GM19035 (cell line): ENCODE measurements at regions not wholly inside any gene's neighbourhood (a gene's known extent, or its start where the extent isn't known, plus 50 kb on each side); places are given as distances from the start of the nearest gene placed in this dataset.
"Not testable (repeated sequence)": the region's sequence is repeated elsewhere in the genome, so short reads cannot be mapped to it uniquely, and the experiment has no call there.

Source experiments
- ATAC-seq: cut with Tn5 transposase; IDR thresholded peaks from one replicate; pipeline ENCODE4 v1.9.1; 2021; ENCODE audit not compliant: unreplicated experiment

GRCh38 chr13:111064661-111065060 is 50.4 kb upstream of the ARHGEF7 start:
- no peak for ATAC-seq

- ATAC-seq: no peak
These were observed 52.1 kb upstream of the ARHGEF7 start for GRCh38 chr13:111062966-111063365.

DNA sequence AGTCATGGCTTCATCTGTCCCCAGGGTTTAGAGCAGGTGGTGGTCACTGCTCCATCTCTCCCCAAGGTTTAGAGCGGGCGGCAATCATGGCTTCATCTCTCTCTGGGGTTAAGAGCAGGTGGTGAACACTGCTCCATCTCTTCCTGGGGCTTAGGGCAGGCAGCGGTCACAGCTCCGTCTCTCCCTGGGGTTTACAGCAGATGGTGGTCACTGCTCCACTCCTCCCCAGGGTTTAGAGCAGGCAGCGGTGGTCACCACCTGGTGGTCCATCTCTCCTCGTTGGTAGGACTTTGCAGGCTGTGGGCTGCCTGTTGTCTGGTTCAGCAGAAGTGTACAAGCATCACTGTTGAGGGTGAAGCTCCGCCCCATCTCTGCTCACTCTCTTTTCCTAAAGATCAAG is 52.8 kb upstream of the ARHGEF7 start:
- ATAC-seq: no peak

- ATAC-seq: no peak
These were observed 53.6 kb upstream of the ARHGEF7 start for GRCh38 chr13:111061358-111062045.

DNA sequence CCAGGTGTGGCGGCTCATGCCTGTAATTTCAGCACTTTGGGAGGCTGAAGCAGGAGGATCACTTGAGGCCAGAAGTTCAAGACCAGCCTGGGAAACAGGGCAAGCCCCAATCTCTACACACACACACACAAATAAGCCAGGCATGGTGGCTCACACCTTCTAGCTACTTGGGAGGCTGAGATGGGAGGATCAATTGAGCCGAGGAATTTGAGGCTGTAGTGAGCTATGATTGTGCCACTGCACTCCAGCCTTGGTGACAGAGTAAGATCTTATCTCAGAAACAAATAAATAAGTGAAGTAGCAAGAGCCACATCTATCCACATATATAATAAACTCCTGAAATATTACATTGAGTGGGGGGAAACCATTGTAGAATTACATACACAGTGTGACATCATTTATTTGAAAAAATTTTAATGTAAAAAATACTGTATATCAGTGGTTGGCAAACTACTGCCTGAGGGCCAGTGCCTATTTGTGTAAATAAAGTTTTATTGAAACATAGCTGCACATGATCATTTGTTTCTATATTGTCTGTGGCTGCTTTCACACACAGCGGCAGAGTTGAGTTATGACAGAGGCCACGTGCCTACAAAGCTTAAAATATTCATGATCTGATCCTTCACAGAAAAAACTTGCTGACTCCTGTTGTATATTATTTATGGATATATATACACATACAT is 54.7 kb upstream of the ARHGEF7 start:
- ATAC-seq: no peak

GRCh38 chr13:111058796-111059506 is 56.2 kb upstream of the ARHGEF7 start:
- ATAC-seq: no peak

DNA sequence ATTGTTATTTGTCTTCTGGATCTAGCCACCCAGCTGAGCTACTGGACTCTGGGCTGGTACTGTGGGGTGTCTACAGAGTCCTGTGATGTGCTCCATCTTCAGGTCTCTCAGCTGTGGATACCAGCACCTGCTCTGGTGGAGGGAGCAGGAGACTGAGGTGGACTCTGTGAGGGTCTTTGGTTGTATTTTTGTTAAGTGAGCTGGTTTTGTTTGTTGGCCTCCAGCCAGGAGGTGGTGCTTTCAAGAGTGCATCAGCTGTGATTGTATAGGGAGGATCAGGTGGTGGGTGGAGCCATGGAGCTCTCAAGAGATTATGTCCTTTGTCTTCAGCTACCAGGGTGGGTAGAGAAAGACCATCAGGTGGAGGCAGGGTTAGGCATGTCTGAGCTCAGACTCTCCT is 56.8 kb upstream of the ARHGEF7 start:
- ATAC-seq: not testable (repeated sequence)

DNA sequence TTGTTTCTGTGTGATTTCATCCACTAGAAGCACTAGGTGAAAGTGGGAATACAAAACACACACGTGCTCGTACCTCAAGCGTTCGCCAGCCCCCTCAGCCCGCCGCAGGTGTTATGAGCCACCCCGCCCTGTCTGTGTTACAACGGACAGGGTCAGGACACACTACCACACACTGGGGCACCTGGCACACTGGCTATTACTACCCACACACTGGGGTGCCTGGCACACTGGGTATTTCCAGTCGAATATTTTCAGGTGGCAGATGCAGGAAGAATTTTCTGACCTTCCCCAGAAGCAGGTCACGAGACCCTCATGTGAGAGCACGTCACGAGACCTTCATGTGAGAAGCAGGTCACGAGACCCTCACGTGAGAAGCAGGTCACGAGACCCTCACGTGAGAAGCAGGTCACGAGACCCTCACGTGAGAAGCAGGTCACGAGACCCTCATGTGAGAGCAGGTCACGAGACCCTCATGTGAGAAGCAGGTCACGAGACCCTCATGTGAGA is 63.3 kb upstream of the ARHGEF7 start:
- ATAC-seq: not testable (repeated sequence)

DNA sequence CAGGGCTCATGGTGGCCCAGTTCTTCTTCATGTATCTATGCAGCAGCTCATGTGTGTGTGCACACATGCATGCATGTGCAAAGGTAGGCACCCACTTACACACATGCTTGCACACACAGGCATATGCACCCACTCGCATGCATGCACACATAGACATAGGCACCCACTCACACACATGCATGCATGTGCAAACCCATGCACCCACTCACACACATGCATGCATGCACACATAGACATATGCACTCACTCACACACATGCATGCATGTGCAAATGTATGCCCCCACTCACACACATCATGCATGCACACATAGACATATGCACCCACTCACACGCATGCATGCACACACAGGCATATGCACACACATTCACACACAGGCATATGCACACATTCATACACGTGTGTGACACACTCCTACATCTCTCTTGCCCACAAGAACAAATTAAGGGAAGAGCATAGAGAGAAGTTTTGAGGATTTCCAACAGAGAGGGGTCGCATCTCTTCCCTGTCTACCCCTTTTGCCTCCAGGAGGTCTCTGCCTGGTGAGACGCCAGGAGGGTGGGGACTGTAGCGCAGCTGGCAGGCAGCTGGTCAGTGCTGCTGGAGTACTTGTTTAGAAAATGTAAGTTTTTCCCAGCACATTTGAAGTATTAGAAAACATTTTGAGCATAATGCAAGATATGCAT is 63.9 kb upstream of the ARHGEF7 start:
- ATAC-seq: no peak

GRCh38 chr13:111050539-111050879 is 64.6 kb upstream of the ARHGEF7 start:
- no peak for ATAC-seq

GRCh38 chr13:111049791-111050538 is 65.1 kb upstream of the ARHGEF7 start:
- no peak for ATAC-seq

- no peak for ATAC-seq
These were observed 66.7 kb upstream of the ARHGEF7 start for GRCh38 chr13:111048387-111048786.

DNA sequence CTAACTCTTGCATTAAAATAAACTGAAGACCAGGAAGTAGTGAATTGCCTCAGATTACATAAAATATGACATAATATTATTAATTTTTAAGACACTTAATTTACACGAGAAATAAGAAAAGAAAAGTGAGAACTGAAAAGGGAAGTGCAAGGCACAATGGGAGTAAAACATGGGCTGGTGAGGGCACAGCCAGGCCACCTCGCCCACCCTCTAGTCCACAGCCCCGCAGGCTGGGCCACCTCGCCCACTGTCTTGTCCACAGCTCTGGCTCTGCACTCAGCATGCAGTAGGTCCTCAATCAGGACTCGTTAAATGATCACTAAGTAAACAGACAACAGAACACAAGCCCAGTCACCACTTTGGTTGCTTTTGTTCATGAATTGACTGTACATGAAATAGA is 67.8 kb upstream of the ARHGEF7 start:
- ATAC-seq: no peak

- peak; percentile 73 for ATAC-seq
These were observed 68.4 kb upstream of the ARHGEF7 start for GRCh38 chr13:111046590-111047141.

DNA sequence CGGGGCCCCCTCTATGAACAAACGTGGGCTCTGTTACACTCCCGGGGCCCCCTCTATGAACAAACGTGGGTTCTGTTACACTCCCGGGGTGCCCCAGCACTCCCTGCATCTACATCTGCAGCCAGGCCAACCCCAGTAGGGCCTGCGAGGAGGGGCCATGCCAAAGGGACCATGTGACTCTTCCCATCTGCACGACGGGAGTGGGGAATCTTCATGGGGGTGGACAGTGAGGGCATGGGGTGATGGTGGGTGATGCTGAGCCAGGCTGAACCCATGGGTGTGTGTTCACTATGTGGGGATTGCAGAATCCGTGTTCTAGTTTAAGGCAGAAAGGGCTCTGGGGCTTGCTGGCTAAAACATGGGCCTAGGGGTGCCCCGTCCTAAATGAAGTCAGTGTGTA is 69.9 kb upstream of the ARHGEF7 start:
- ATAC-seq: no peak

DNA sequence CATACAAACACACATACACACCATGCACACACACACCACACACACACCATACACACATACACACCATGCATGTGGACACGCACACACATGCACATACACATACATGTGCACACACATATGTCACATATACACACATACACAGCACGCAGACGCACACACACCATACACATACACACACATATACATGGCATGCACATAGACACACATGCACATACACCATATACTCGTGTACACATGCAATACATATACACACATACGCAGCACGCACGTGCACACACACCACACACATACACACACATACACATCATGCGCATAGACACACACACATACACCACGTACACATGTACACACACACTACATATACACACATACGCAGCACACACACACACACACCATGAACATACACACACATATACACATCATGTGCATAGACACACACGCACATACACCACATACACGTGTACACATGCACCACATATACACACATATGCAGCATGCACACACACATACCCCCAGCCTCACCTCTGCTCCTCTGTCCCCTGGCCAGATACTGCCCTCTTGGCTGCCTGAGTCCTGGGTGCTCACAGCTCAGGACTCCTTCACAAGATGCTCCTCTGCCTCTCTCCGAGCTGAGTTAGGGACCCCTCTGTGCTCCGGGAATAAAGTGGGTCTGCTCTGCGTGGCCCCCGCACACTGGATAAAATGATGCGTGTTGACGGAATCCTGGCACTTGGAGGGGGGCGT is 70.9 kb upstream of the ARHGEF7 start:
- no peak for ATAC-seq

GRCh38 chr13:111043575-111043982 is 71.5 kb upstream of the ARHGEF7 start:
- ATAC-seq: no peak

GRCh38 chr13:111042661-111043226 is 72.4 kb upstream of the ARHGEF7 start:
- ATAC-seq: no peak

DNA sequence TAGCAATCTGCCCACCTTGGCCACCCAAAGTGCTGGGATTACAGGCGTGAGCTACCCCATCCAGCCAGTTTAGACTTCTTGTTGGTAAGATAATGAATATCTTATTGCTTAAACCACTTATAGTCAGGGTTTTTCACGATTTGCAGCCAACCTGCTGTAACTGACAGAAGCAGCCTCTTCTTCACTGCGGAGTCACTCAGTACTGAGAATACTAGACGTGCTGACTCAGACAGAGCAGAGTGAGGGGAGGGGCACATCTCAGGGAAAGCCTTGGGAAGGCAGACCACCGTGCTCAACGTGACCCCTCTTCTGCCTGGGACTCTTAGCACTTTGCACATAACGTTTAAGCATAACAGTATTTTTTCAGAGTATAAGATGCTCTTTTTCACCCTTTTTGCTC is 74.3 kb upstream of the ARHGEF7 start:
- no peak for ATAC-seq
